ENCODE measurements at regions not wholly inside any gene's neighbourhood (a gene's known extent, or its start where the extent isn't known, plus 50 kb on each side); places are given as distances from the start of the nearest gene placed in this dataset.
A peak's percentile ranks its signal among the peaks of the same experiment; 100 is the strongest.
"Not testable (repeated sequence)": the region's sequence is repeated elsewhere in the genome, so short reads cannot be mapped to it uniquely, and the experiment has no call there.

DNA sequence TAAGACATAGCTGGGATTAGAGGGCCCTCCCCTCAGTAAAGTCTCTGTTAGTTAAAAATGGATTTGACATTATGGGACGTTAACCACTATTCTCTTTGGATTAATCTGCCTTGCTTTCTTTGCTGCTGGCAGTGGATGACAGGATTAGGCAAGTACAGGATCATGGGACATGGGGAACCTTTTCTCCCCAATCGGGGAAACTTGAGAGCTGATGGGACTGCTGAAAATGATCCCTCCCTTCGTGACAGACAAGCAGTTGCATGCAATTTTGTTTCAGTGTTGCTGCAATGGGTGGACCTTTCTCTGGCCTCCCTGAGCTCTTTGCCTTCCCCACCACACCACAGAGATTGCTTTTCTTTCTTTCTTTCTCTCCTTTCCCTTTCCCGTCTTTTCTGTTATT lies 120.2 kb upstream of the BANK1 start:
- DNase-seq (ENCODE audit: low spot score), result no peak

DNA sequence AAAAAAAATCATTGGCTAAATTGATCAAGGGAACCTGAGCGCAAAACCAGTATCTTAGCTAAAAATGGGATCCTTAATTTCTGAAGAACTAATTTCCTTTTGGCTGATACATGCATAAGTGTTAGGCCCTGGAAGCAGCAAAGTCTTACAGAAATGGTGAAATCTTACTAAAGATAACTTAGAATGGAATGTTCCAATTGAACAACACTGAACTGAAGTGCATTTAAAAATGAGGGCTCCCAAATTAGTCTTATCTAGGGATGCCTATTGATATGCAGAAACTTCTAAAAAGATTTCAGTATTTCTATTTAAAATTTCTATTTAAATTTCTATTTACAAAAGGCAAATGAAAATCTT lies 120.7 kb upstream of the BANK1 start:
- no peak for DNase-seq (ENCODE audit: low spot score)

DNA sequence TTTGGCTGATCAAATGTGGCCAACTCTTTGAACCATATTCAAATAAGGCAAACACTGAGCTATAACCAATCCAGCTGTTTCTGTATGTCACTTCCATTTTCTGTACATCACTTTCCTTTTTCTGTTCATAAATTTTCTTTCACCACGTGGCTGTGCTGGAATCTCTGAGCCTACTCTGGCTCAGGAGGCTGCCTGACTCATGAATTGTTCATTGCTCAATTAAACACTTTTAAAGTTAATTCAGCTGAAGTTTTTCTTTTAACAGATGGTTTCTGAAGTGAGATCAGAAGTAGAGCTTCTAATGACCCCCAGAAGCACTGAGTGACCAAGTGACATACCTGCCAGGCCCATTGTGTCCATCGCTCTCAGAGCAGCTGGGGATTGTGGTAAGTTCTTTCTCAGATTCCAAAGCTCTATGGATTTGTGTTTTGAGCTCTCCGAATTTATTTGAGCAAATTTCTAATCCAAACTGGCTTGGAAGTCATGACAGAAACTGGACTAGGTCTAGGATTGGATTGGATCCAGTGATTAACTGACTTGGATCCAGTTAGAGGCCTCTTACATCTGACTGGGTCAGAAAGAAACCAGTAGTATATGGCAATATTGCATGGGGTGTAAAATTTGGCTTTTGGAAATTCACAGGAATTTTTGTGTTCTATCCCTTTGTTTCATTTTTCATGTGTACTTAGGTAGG lies 121.2 kb upstream of the BANK1 start:
- DNase-seq (ENCODE audit: low spot score), result no peak

DNA sequence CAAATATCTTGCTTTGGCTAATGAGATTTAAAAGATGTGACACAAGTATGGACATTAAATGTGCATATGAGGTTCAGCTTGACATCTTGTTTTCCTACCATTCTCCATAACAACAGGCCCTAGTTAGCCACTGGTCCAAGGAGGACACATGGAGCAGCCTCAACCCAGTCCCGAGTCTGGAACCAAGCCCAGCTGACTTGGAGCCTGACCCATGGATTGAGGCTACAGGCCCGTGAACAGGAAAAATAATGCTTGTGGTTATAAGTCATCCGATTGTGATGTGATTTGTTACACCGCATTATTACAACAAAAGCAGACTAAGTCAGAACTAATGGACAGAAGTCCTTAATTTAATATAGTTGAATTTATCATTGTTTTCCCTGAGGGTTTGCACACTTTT lies 123.2 kb upstream of the BANK1 start:
- DNase-seq (ENCODE audit: low spot score), result no peak

DNA sequence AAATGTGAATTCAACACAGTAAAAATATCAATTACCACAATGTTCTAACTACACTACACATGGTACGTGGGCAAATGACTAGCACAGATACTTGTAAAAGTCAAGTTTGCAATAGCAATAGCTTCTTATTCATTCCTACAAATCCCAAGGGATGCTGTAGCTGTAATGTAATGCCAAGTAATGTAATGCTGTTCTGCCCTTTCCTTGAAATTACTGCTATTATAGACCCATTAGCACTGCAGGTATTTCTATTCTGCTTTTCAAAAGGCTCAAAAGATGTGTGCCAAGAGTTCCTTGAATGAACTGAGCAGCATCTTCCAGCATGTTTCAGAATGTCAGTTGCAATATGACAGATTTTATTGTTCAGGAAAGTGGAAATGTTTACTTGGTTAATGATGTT lies 129.9 kb upstream of the BANK1 start:
- DNase-seq (ENCODE audit: low spot score), result no peak

DNA sequence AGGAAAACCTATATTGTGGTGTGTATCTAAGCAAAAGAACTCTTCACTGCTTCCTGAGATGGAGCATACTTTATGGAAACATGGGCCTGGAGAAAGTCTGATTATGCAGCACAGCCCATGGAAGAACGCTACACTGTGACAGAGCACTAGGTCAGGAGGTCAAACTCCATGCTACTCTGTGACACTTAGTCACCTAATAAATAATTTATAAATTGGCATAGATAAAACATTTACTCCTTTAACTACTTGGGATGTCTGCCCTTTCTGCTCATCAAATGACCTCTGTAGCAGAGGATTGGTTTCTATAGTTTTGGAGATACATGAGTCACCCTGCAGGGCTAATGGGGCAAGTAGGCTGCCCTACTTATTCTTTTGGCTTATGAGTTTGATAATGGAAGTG lies 134.7 kb upstream of the BANK1 start:
- DNase-seq (ENCODE audit: low spot score), result no peak

DNA sequence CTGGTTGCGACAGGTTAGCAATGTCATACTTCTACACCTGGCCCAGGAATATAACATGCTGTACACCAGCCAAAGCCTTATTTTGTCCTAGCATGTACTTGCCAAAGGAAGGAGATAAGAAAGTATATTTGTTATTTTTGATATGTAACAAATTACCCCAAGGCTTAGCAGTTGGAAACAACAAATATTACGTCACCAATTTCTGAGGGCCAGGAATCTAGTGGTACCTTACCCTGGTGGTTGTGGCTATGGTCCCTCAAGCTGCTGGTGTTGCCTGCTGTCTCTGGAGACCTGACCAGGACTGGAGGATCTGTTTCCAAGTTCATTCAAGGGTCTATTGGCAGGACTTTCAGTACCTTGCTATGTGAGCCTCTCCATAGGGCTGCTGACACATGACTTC lies 135.5 kb upstream of the BANK1 start:
- DNase-seq (ENCODE audit: low spot score), result no peak

DNA sequence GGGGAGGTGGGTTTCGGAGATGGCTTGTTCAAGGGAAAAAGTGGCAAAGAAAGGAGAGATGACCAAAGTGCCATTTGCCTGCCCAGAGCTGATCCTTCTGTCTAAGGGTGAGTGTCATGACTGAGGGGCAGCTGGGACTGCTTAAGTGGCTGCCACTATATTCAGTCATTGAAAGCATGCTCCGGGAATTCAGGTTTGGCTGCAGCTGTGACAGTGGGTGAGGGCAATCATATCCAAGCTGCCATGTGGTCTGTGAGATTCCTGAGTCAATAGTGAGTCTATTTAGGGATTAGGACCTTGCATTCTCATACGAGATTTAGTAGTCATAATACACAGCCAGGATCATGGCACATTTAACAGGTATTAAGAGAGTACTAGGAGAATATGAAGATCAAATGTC lies 138.8 kb upstream of the BANK1 start:
- DNase-seq (ENCODE audit: low spot score), result no peak

DNA sequence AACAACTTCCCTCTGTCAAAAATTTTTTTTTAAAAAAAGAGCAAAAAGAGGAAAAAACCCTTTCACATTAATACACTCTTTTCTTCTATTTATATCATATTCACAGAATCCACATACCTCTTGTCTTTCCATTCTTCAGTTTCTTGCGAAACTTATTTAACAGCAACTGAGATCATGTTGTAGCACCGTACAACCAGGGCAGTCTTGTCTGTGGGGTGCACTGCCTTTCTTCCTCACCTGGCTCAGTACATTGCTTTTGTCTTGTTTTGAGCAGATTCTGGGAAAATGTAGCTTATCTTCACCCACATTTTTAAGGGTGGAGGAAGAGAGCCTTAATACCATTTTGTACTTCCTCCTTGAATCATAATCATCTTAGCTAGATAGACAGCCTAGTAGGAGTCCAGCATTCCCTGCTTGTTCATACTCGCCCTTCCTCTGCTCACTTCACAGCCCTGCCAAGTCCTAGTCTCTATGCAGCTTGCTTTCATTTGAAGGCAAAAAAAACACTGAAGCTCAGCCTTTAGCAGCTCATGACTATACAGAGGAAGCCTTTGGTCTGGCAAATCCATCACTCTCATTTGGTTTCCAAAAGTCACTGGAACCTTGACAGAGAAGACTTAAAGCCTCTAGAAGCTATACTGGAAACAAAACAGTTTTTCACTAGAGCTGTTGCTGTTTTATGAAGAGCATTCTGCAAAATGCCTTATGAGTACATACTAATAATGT lies 140.6 kb upstream of the BANK1 start:
- DNase-seq (ENCODE audit: low spot score), result no peak

DNA sequence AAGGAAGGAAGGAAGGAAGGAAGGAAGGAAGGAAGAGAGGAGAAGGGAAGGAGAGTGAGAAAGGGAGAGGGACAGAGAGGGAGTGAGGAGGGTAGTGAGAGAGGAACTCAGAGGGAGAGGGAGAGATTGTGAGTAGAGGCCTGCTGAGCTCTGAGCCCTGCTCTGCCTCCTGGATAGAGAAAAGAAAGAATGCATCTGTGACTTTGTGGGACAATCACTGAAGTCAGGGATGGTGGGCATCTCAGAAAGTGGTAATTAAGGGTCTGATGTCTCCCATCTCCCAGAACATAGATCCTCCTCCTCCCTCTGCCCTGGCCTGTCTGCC lies 142.9 kb upstream of the BANK1 start:
- no peak for DNase-seq (ENCODE audit: low spot score)

DNA sequence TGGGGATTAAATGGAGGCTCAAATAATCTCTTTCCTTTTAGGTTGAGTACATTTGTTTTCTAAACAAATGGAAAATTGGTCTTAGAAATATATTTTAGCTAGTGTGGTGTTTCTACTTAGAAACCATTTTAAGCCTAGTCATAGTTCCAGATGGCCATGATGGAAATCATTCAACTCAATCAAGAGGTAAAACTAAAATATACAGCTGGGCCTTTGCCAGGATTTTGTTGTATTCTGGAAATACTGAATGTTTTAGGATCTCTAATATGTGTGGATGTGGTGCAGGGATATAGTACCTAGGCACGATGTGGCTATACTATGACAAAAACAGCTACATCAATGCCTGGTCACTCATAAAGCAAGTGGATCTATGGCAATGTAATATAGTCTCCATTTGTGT lies 146.0 kb upstream of the BANK1 start:
- DNase-seq (ENCODE audit: low spot score), result no peak

DNA sequence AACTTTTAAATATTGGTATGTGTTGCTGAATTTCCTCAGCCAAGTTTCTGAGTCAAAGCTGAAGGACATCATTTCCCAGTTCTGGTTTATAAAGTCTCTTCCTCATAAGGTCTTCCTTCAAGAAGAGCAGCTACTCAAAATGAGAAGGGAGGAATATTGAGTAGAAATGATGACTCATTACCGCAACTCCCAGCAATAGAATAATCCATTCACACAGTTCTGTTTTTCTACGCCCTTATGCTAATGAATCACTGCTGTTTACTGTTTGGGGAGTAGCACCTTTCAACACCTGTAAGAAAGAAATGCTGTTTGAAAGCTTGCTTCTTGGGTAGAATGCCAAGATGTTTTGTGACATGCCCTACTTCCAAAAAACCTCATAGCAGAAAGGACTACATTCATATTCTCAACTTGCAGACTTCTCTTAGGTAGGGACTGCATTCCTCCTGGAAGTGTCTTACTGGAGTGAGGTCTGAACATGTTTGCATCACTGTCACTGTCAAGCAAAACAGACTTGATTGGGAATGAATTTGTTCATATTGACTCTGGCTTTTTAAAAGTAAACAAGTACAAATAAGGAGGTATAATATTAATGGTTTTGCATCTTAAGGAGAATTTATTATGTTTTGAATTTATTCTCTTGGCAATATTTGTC lies 147.2 kb upstream of the BANK1 start:
- peak; percentile 37 for DNase-seq (ENCODE audit: low spot score)

DNA sequence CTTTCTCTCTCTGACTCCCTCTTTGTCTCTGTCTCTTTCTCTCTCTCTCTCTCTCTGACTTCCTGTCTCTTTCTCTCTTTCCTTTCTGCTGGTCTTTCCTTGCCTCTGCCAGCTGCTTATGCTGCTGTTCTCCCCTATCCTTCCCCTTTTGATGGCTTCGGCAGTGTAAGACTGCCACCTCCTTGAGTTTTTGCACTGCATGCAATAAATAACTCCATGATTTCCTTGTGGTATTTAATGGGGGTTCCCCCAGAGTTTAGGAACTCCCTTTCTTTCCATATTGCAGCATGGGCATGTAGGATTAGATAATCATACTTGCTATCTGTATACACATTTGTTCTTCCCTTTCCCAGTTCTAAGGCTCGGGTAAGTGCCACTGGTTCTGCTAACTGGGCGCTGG lies 157.8 kb upstream of the BANK1 start:
- not testable (repeated sequence) for DNase-seq (ENCODE audit: low spot score)

DNA sequence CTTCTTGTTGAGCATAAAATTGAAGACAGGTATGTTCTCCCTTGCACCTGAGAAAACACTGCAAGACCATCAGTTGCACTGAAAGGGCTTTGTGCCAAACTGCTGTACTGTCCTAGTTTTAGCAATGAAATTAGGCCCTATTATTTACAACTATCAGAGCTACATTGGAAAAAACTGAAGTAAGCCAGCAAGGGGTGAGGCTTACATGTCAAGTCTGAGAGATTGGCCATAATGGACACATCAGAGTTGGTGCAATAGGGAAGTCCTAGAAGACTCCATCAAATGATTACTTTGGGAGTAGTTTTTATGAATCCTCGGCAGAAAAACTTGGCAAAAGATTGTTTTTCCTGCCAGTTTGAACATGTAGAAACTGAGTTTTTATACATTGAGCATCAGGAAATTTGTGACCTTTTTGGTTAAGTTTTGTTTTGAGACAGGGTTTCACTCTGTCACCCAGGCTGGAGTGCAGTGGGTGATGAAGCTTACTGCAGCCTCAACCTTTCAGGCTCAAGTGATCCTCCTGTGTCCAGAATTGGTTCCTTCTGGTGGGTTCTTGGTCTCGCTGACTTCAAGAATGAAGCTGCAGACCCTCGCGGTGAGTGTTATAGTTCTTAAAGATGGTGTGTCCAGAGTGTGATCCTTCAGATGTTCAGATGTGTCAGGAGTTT lies 160.1 kb upstream of the BANK1 start:
- DNase-seq (ENCODE audit: low spot score), result no peak

DNA sequence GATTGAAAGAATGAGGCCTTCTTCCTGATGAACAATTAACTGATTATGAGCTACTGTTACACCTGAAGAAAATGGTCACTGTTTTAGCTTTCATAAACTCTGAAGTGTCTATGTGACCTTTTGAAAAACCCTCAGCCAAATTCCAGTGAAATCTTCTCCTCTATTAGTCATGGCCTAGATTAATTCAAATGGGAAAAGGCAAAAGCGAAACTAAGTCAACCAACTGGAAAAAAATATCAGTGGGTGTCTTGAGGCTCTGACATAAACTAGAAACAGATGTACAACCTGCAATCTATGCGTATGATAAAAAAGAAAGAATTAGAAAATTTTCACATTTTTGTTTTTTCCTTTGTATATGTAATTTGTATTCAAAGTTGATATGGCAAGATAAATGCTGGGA lies 169.4 kb upstream of the BANK1 start:
- DNase-seq (ENCODE audit: low spot score), result no peak

DNA sequence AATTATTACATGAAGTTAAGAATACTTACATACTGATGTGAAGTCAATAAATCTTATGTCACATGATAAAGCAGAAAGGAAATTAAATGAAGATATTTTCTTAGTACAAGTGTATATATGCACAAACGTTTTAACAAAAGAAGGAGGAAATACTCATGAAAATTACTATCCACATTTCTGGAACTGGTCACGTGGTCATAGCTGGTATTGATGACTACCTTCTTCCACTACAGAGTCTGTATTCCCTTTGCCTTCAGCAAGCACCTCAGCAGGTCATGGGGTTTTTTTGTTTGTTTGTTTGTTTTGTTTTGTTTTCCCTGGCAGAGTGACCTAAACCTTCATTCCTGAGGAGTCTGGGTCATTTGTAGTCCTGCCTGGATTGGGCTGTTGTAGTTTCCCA lies 174.9 kb upstream of the BANK1 start:
- no peak for DNase-seq (ENCODE audit: low spot score)

DNA sequence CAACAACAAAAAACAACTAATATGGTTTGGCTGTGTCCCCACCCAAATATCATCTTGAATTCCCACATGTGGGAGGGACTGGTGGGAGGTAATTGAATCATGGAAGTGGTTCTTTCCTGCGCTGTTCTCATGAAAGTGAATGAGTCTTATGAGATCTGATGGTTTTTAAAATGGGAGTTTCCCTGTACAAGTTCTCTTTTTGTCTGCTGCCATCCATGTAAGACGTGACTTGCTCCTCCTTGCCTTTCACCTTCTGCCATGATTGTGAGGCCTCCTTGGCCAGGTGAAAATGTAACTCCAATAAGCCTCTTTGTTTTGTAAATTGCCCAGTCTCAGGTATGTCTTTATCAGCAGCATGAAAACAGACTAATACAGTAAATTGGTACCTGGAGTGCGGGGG lies 183.5 kb upstream of the BANK1 start:
- DNase-seq (ENCODE audit: low spot score), result not testable (repeated sequence)

DNA sequence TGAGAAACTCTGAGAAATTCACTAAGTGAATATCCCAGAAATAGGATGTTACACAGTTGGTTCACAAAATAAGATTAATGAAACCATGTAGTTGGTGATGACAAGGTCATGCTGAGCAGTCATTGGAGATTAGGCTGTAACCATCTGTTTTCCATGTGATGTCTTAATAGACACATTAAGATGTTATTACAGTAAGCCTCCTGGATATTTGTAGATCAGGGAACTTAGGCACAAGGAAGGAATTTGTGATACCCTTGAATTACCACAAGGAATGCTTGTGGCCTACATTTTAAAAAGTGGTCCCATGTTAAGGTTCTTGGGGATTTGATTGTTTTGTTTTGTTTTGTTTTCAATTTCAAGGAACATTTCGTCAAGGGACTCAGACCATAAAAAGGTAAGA lies 185.6 kb upstream of the BANK1 start:
- DNase-seq (ENCODE audit: low spot score), result no peak

DNA sequence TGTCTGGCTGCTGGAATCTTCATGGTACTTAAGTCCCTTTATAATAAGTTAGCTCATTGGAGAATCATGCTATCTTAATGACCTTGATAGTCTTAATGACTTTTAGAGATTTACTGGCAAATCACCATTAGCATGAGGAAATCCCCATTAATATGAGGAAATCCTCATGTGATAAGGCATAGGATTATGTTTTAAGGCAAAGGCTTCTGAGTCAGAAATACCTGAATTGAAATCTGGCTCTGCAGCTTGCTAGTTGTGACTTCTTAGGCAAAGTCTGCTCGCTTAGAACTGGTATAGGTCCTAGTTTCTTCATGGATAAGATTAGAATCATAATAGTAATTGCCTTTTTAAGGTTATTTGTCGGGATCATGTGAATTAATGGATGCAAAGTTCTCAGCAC lies 190.2 kb upstream of the BANK1 start:
- no peak for DNase-seq (ENCODE audit: low spot score)

DNA sequence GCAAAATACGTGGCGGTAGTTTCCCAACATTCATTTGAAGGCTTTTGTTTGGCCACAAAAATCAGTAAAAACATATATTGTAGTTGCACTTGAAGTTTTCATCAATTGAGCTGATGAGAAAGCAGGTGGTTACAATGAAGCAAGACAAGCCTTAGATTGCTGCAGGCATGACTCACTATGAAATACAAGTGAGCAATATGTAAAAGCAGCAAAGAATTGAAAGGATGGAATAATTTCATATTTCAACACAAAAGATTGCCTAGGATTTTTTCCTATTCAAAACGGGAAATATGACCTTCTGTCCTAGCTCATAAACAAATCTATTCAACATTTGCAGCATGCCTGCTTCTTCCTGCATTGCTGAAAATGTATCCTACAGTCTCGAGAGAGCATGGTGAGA lies 190.9 kb upstream of the BANK1 start:
- DNase-seq (ENCODE audit: low spot score), result no peak

DNA sequence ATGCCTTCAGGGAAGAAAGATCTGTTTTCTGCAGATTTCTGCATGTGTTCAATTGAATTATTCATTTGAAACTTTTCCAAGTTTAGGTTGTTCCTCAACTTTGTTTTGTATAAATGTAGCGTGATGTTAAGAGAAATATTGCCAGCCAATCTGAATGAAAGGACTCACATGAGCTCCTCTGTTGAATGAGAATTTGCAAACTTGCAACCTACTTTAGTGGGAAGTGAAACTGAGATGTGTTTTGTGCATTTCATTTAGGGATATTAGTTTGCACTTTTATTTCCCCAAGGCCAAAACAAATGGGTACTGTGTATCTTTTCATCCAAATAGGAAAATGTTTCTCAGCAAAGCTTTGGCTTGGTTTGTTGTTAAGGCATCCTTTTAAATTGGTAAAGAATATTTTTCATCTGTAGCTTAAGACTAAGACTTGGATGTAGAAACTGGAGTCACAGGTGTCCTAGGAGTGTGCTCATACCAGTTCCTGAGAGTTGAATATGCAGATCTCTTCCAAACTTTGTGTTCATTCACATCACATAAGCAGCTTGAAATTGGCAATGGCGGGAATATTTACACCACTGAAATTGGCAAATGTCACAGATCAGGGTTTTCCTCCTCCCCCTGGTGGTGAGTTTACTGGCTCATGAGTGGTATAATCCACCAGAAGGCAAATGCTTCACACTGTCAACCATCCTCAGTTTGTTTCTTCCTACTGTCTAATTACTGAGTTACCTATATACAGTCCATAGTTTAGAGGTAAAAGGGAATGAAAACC lies 193.6 kb upstream of the BANK1 start:
- peak; percentile 21 for DNase-seq (ENCODE audit: low spot score)

DNA sequence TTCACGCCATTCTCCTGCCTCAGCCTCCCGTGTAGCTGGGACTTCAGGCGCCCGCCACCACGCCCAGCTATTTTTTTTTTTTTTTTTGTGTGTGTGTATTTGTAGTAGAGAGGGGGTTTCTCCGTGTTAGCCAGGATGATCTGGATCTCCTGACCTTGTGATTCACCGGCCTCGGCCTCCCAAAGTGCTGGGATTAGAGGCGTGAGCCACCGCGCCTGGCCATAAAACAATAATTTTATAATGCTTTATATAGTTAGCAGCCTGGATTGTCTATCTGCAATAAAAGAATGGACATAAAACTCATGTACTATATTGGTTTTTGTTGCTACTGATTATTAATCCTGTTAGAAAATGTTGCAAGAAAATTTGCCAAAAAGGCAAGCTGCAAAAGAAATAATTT lies 195.9 kb upstream of the BANK1 start:
- no peak for DNase-seq (ENCODE audit: low spot score)

DNA sequence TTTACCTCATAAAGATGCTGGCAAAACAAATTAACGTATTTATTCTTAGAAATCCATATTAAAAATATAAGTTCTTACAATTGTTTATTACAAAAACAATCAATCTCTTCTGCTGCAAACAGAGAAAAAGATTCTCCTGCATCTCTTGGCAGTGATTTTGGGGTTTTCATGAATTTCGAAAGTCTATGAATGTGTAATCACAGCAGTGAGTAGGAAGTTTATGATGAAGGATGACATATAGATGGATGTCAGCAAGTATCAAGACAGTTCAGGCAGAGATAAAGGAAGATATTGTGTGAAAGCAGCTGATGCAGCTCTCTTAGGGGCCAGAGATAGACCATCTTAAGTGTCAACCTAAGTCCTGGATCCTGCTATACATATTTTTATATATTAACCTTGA lies 196.9 kb upstream of the BANK1 start:
- no peak for DNase-seq (ENCODE audit: low spot score)

Measured in LoVo (cell line).